ENCODE measurements at regions not wholly inside any gene's neighbourhood (a gene's known extent, or its start where the extent isn't known, plus 50 kb on each side); places are given as distances from the start of the nearest gene placed in this dataset.
"Not testable (repeated sequence)": the region's sequence is repeated elsewhere in the genome, so short reads cannot be mapped to it uniquely, and the experiment has no call there.

- H3K4me1 Mint-ChIP-seq; H3K4me3 Mint-ChIP-seq; H3K36me3 Mint-ChIP-seq (ENCODE audit: low read depth); H3K27ac Mint-ChIP-seq; H3K9me3 Mint-ChIP-seq; H3K27me3 Mint-ChIP-seq; intact Hi-C loops (cut with micrococcal nuclease): not testable (repeated sequence)
- peak; percentile 55 for DNase-seq
Observed at GRCh38 chr13:16201202-16201601, 2980.4 kb downstream of the TUBA3C start.

DNA sequence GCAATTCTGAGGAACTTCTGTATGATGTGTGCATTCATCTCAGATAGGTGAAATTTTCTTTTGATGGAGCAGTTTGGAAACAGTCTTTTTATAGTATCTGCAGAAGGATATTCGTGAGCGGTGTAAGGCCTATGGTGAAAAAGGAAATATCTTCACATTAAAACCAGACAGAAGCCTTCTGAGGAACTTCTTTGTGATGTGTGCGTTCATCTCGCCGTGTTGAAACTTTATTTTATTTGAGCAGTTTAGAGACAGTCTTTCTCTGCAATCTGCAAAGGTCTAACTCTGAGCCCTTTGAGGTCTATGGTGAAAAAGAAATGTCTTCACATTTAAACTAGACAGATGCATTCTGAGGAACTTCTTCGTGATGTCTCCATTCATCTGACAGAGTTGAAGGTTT, 3021.0 kb downstream of the TUBA3C start:
- intact Hi-C loops (cut with micrococcal nuclease); H3K27ac Mint-ChIP-seq; H3K4me3 Mint-ChIP-seq; H3K27me3 Mint-ChIP-seq; H3K4me1 Mint-ChIP-seq; H3K36me3 Mint-ChIP-seq (ENCODE audit: low read depth): not testable (repeated sequence)
- peaks cover 23% of the 10 kb centered on the region for H3K9me3 Mint-ChIP-seq
- peak; percentile 65 for DNase-seq

GRCh38 chr13:16158958-16159357, 3022.7 kb downstream of the TUBA3C start:
- H3K4me1 Mint-ChIP-seq; H3K27ac Mint-ChIP-seq; H3K27me3 Mint-ChIP-seq; H3K36me3 Mint-ChIP-seq (ENCODE audit: low read depth); intact Hi-C loops (cut with micrococcal nuclease); H3K4me3 Mint-ChIP-seq: not testable (repeated sequence)
- DNase-seq: peak; percentile 67
- H3K9me3 Mint-ChIP-seq: peaks cover 23% of the 10 kb centered on the region

DNA sequence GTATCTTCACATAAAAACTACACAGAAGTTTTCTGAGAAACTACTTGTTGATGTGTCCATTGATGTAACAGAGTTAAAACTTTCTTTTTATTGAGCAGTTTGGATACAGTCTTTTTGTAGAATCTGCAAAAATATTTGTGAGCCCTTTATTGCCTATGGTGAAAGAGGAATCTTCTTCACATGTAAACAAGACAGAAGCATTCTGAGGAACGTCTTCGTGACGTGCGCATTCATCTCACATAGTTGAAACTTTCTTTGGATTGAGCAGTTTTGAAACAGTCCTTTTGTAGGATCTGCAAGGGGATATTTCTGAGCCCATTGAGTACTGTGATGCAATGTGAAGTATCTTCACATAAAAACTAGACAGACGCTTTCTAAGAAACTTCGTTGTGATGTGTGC, 3023.6 kb downstream of the TUBA3C start:
- H3K4me1 Mint-ChIP-seq; H3K4me3 Mint-ChIP-seq; H3K36me3 Mint-ChIP-seq (ENCODE audit: low read depth); intact Hi-C loops (cut with micrococcal nuclease); H3K27ac Mint-ChIP-seq; H3K27me3 Mint-ChIP-seq: not testable (repeated sequence)
- peaks cover 22% of the 10 kb centered on the region for H3K9me3 Mint-ChIP-seq
- peak; percentile 66 for DNase-seq

DNA sequence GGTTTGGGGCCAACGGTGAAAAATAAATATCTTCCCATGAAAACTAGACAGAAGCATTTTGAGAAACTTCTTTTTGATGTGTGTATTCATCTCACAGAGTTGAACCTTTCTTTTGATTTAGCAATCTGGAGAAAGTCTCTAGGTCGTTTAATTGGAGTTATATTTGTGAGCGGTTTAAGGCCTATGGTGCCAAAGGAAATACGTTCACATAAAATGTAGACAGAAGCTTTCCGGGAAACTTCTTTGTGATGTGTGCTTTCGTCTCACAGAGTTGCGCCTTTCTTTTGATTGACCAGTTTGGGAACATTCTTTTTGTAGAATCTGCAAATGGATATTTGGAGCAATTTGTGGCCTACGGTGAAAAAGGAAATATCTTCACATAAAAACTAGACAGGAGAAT, 3028.8 kb downstream of the TUBA3C start:
- H3K27ac Mint-ChIP-seq; H3K27me3 Mint-ChIP-seq; intact Hi-C loops (cut with micrococcal nuclease); DNase-seq; H3K4me1 Mint-ChIP-seq; H3K4me3 Mint-ChIP-seq; H3K36me3 Mint-ChIP-seq (ENCODE audit: low read depth): not testable (repeated sequence)
- H3K9me3 Mint-ChIP-seq: peaks cover 16% of the 10 kb centered on the region

GRCh38 chr13:16151296-16151695, 3030.3 kb downstream of the TUBA3C start:
- intact Hi-C loops (cut with micrococcal nuclease); H3K36me3 Mint-ChIP-seq (ENCODE audit: low read depth); H3K4me1 Mint-ChIP-seq; H3K4me3 Mint-ChIP-seq; H3K27me3 Mint-ChIP-seq; H3K27ac Mint-ChIP-seq; H3K9me3 Mint-ChIP-seq: not testable (repeated sequence)
- DNase-seq: peak; percentile 65

DNA sequence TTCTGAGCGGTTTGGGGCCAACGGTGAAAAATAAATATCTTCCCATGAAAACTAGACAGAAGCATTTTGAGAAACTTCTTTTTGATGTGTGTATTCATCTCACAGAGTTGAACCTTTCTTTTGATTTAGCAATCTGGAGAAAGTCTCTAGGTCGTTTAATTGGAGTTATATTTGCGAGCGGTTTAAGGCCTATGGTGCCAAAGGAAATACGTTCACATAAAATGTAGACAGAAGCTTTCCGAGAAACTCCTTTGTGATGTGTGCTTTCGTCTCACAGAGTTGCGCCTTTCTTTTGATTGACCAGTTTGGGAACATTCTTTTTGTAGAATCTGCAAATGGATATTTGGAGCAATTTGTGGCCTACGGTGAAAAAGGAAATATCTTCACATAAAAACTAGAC, 3032.2 kb downstream of the TUBA3C start:
- peak; percentile 61 for DNase-seq
- H3K9me3 Mint-ChIP-seq: peaks cover 16% of the 10 kb centered on the region
- H3K4me1 Mint-ChIP-seq; H3K4me3 Mint-ChIP-seq; H3K27me3 Mint-ChIP-seq; H3K27ac Mint-ChIP-seq; intact Hi-C loops (cut with micrococcal nuclease); H3K36me3 Mint-ChIP-seq (ENCODE audit: low read depth): not testable (repeated sequence)

DNA sequence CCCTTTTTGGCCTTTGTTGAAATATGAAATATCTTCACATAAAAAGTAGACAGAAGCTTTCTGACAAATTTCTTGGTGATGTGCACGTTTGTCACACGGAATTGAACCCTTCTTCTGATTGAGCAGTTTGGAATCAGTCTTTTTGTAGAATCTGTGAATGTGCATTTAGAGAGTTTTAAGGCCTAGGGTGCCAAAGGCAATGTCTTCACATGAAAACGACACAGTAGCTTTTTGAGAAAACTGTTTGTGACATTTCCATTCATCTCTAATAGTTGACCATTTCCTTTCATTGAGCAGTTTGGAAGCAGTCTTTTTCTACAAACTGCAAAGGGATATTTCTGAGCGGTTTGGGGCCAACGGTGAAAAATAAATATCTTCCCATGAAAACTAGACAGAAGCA, 3036.0 kb downstream of the TUBA3C start:
- DNase-seq; H3K4me1 Mint-ChIP-seq; H3K27ac Mint-ChIP-seq; H3K27me3 Mint-ChIP-seq; intact Hi-C loops (cut with micrococcal nuclease); H3K36me3 Mint-ChIP-seq (ENCODE audit: low read depth); H3K4me3 Mint-ChIP-seq: not testable (repeated sequence)
- H3K9me3 Mint-ChIP-seq: peaks cover 14% of the 10 kb centered on the region

DNA sequence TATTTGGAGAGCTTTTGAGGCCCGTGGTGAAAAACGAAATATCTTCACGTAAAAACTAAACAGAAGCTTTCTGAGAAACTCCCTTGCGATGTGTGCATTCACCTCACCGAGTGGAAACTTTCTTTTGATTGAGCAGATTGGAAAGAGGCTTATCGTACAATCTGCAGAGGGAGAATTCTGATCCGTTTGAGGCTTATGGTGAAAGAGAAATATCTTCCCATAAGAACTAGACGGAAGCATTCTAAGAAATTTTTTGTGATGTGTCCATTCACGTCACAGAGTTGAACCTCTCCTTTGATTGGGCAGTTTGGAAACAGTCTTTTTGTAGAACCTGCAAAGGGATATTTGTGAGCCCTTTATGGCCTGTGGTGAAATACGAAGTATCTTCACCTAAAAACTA, 3040.3 kb downstream of the TUBA3C start:
- H3K27me3 Mint-ChIP-seq; intact Hi-C loops (cut with micrococcal nuclease); H3K4me1 Mint-ChIP-seq; H3K4me3 Mint-ChIP-seq; H3K36me3 Mint-ChIP-seq (ENCODE audit: low read depth); H3K27ac Mint-ChIP-seq: not testable (repeated sequence)
- DNase-seq: peak; percentile 75
- H3K9me3 Mint-ChIP-seq: peaks cover 18% of the 10 kb centered on the region

GRCh38 chr13:16136846-16137245, 3044.8 kb downstream of the TUBA3C start:
- H3K36me3 Mint-ChIP-seq (ENCODE audit: low read depth); DNase-seq; H3K4me3 Mint-ChIP-seq; H3K27me3 Mint-ChIP-seq; H3K27ac Mint-ChIP-seq; H3K4me1 Mint-ChIP-seq; intact Hi-C loops (cut with micrococcal nuclease): not testable (repeated sequence)
- peaks cover 16% of the 10 kb centered on the region for H3K9me3 Mint-ChIP-seq

- DNase-seq; H3K36me3 Mint-ChIP-seq (ENCODE audit: low read depth); H3K27me3 Mint-ChIP-seq; H3K27ac Mint-ChIP-seq; intact Hi-C loops (cut with micrococcal nuclease); H3K9me3 Mint-ChIP-seq; H3K4me3 Mint-ChIP-seq; H3K4me1 Mint-ChIP-seq: not testable (repeated sequence)
Observed at GRCh38 chr13:16128675-16129074, 3052.9 kb downstream of the TUBA3C start.

DNA sequence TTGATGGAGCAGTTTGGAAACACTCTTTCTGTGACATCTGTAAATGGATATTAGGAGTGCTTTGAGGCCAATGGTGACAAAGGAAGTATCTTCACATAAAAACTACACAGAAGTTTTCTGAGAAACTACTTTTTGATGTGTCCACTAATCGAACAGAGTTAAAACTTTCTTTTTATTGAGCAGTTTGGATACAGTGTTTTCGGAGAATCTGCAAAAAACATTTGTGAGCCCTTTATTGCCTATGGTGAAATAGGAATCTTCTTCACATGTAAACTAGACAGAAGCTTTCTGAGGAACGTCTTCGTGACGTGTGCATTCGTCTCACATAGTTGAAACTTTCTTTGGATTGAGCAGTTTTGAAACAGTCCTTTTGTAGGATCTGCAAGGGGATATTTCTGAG, 3068.2 kb downstream of the TUBA3C start:
- peaks cover 13% of the 10 kb centered on the region for H3K9me3 Mint-ChIP-seq
- H3K27ac Mint-ChIP-seq; H3K36me3 Mint-ChIP-seq (ENCODE audit: low read depth); H3K4me1 Mint-ChIP-seq; intact Hi-C loops (cut with micrococcal nuclease); H3K27me3 Mint-ChIP-seq; H3K4me3 Mint-ChIP-seq; DNase-seq: not testable (repeated sequence)
